Endothelial cell of umbilical vein (primary cell): ENCODE measurements at regions not wholly inside any gene's neighbourhood (a gene's known extent, or its start where the extent isn't known, plus 50 kb on each side); places are given as distances from the start of the nearest gene placed in this dataset.

Source experiments
- CTCF ChIP-seq, 2 donors: IDR thresholded peaks; 1 replicate in 1 of 2; 2 replicates in 1 of 2; pipeline ENCODE4 v1.5.1; 2011; ENCODE audit warnings: low read length in 2 of 2, mild to moderate bottlenecking in 2 of 2, moderate library complexity in 2 of 2, control low read depth in 1 of 2, inconsistent platforms in 1 of 2, low read depth in 1 of 2; ENCODE audit not compliant: insufficient read depth in 1 of 2; ENCODE audit errors: extremely low read depth in 1 of 2
- EZH2 ChIP-seq: IDR thresholded peaks from 2 replicates; pipeline ENCODE4 v1.6.1; 2012; ENCODE audit warnings: borderline replicate concordance, low read depth, mild to moderate bottlenecking, moderate library complexity, low read length, inconsistent platforms; ENCODE audit not compliant: severe bottlenecking
- JUN ChIP-seq: IDR thresholded peaks from 2 replicates; pipeline ENCODE4 v1.6.1; 2011; ENCODE audit warnings: borderline replicate concordance, low read depth; ENCODE audit not compliant: insufficient read length, insufficient read depth
- POLR2A ChIP-seq: IDR thresholded peaks from 2 replicates; pipeline ENCODE4 v1.6.1; 2012; ENCODE audit warnings: low read depth, mild to moderate bottlenecking, control low read depth, low read length

GRCh38 chr13:61123538-61124289 lies 291.9 kb downstream of the PCDH20 start:
- TF ChIP-seq CTCF (IDR thresholded peaks at IDR 0.05; ENCODE audit: extremely low read depth in 1 of 2, insufficient read depth in 1 of 2, low read depth in 1 of 2, low read length in 2 of 2) (no peak), POLR2A (no peak), EZH2 (no peak), JUN (no peak)
